HEK293 (cell line): ENCODE measurements at regions not wholly inside any gene's neighbourhood (a gene's known extent, or its start where the extent isn't known, plus 50 kb on each side); places are given as distances from the start of the nearest gene placed in this dataset.

ENCODE experiments used
- CTCF ChIP-seq: fragments of 450-650 bp; formaldehyde crosslinking; IDR thresholded peaks from 2 replicates; pipeline ENCODE4 v1.5.1; 2016; ENCODE audit warnings: missing biosample characterization, missing genetic modification characterization
- HOXD13 ChIP-seq: sonication (generic); formaldehyde crosslinking; IDR thresholded peaks from 2 replicates; pipeline ENCODE4 v1.8.0; 2022; ENCODE audit warnings: missing genetic modification reagents, borderline replicate concordance
- KLF16 ChIP-seq: fragments of 450-650 bp; formaldehyde crosslinking; IDR thresholded peaks from 2 replicates; pipeline ENCODE4 v1.5.1; 2017; ENCODE audit warnings: missing biosample characterization, missing genetic modification characterization
- REPIN1 ChIP-seq: fragments of 450-650 bp; formaldehyde crosslinking; IDR thresholded peaks from 2 replicates; pipeline ENCODE4 v1.5.1; 2017; ENCODE audit warnings: missing biosample characterization, missing genetic modification characterization, low read depth
- ZNF211 ChIP-seq: fragments of 450-650 bp; formaldehyde crosslinking; IDR thresholded peaks from 2 replicates; pipeline ENCODE4 v1.5.1; 2016; ENCODE audit warnings: low read depth, missing biosample characterization, missing genetic modification characterization
- ZNF23 ChIP-seq: fragments of 450-650 bp; formaldehyde crosslinking; IDR thresholded peaks from 2 replicates; pipeline ENCODE4 v1.5.1; 2016; ENCODE audit warnings: missing biosample characterization, missing genetic modification characterization, borderline replicate concordance

DNA sequence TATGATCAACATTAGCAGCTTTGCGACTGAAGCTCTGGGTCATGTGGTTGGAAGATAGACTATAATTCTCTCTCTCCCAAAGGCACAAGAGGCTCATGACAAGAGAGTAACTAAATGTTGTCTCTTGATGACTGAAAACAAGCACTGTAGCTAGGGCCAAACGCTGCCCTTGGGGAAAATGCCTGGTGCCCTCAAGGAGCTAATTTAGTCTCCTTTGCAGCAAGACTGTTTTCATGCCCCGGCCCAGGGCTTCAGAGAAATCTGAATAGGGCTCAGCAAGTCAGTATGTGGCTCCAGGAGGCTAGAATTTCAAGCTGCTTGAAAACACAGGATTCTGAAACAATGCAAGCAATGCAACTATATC, 411.9 kb downstream of the GPAT3 start:
- TF ChIP-seq CTCF (tag by site-specific recombination) (no peak), REPIN1 (tag by site-specific recombination) (no peak), ZNF211 (tag by site-specific recombination) (no peak), HOXD13 (CRISPR knock-in tag) (no peak), KLF16 (tag by site-specific recombination) (no peak), ZNF23 (tag by site-specific recombination) (no peak)
